HUDEP-2 (cell line): ENCODE measurements at regions not wholly inside any gene's neighbourhood (a gene's known extent, or its start where the extent isn't known, plus 50 kb on each side); places are given as distances from the start of the nearest gene placed in this dataset.
"Not testable (repeated sequence)": the region's sequence is repeated elsewhere in the genome, so short reads cannot be mapped to it uniquely, and the experiment has no call there.

ENCODE experiments used
- DNase-seq, 76 experiments: peaks; one replicate each; lab custom pipeline; 2025; ENCODE audit not compliant: unreplicated experiment in 76 of 76; lab: John Stamatoyannopoulos, UW

GRCh38 chr14:104303705-104304425 lies 165.5 kb downstream of the KIF26A start:
- no peak for DNase-seq

- no peak for DNase-seq
Measured at GRCh38 chr14:104304451-104305351, 166.3 kb downstream of the KIF26A start.

- DNase-seq: no peak
Measured at GRCh38 chr14:104305511-104306449, 167.4 kb downstream of the KIF26A start.

- no peak for DNase-seq
Measured at GRCh38 chr14:104306450-104307040, 168.2 kb downstream of the KIF26A start.

GRCh38 chr14:104307246-104307626 lies 168.8 kb downstream of the KIF26A start:
- DNase-seq: no peak

- DNase-seq: no peak
Measured at GRCh38 chr14:104307627-104308401, 169.4 kb downstream of the KIF26A start.

GRCh38 chr14:104308534-104308933 lies 170.1 kb downstream of the KIF26A start:
- DNase-seq: not testable (repeated sequence)

GRCh38 chr14:104309657-104310369 lies 171.4 kb downstream of the KIF26A start:
- no peak for DNase-seq

- no peak for DNase-seq
Measured at GRCh38 chr14:104311358-104311757, 173.0 kb downstream of the KIF26A start.

GRCh38 chr14:104313674-104314073 lies 175.3 kb downstream of the KIF26A start:
- no peak for DNase-seq

GRCh38 chr14:104314251-104314941 lies 176.0 kb downstream of the KIF26A start:
- DNase-seq: no peak

GRCh38 chr14:104315169-104315568 lies 176.8 kb downstream of the KIF26A start:
- DNase-seq: no peak

GRCh38 chr14:104315625-104316024 lies 177.2 kb downstream of the KIF26A start:
- no peak for DNase-seq

- no peak for DNase-seq
Measured at GRCh38 chr14:104316121-104316722, 177.8 kb downstream of the KIF26A start.

GRCh38 chr14:104316723-104317491 lies 178.5 kb downstream of the KIF26A start:
- DNase-seq: no peak

- DNase-seq: no peak
Measured at GRCh38 chr14:104317492-104317805, 179.1 kb downstream of the KIF26A start.

- no peak for DNase-seq
Measured at GRCh38 chr14:104317975-104318557, 179.7 kb downstream of the KIF26A start.
